SK-N-SH (cell line): ENCODE measurements at regions not wholly inside any gene's neighbourhood (a gene's known extent, or its start where the extent isn't known, plus 50 kb on each side); places are given as distances from the start of the nearest gene placed in this dataset.

Experiments
- CTCF ChIP-seq: fragments of 200-600 bp; sonication (generic); IDR thresholded peaks from 2 replicates; pipeline ENCODE4 v1.6.1; 2017; ENCODE audit warnings: antibody characterized with exemption, mild to moderate bottlenecking, moderate library complexity
- EZH2phosphoT487 ChIP-seq: fragments of 200-600 bp; sonication (generic); IDR thresholded peaks from 2 replicates; pipeline ENCODE4 v1.6.1; 2017; ENCODE audit warnings: low read depth, mixed run types, mild to moderate bottlenecking, antibody characterized with exemption, moderate library complexity, borderline replicate concordance
- GATA2 ChIP-seq: sonication (generic); formaldehyde crosslinking; IDR thresholded peaks from 2 replicates; pipeline ENCODE4 v1.5.0; 2020; ENCODE audit warnings: mild to moderate bottlenecking, missing genetic modification reagents
- NFIC ChIP-seq: IDR thresholded peaks from 2 replicates; pipeline ENCODE4 v1.4.0; 2012; ENCODE audit warnings: borderline replicate concordance
- POLR2AphosphoS5 ChIP-seq: IDR thresholded peaks from 2 replicates; pipeline ENCODE4 v1.6.1; 2012; ENCODE audit warnings: low read depth, low read length
- TF ChIP-seq, protein P1 (sequence below): IDR thresholded peaks from 2 replicates; pipeline ENCODE4 v1.6.1; 2012; ENCODE audit warnings: mild to moderate bottlenecking, low read depth, low read length, moderate library complexity

GRCh38 chr6:2563635-2564034 is 187.1 kb downstream of the MYLK4 start:
- TF ChIP-seq, protein P1, sequence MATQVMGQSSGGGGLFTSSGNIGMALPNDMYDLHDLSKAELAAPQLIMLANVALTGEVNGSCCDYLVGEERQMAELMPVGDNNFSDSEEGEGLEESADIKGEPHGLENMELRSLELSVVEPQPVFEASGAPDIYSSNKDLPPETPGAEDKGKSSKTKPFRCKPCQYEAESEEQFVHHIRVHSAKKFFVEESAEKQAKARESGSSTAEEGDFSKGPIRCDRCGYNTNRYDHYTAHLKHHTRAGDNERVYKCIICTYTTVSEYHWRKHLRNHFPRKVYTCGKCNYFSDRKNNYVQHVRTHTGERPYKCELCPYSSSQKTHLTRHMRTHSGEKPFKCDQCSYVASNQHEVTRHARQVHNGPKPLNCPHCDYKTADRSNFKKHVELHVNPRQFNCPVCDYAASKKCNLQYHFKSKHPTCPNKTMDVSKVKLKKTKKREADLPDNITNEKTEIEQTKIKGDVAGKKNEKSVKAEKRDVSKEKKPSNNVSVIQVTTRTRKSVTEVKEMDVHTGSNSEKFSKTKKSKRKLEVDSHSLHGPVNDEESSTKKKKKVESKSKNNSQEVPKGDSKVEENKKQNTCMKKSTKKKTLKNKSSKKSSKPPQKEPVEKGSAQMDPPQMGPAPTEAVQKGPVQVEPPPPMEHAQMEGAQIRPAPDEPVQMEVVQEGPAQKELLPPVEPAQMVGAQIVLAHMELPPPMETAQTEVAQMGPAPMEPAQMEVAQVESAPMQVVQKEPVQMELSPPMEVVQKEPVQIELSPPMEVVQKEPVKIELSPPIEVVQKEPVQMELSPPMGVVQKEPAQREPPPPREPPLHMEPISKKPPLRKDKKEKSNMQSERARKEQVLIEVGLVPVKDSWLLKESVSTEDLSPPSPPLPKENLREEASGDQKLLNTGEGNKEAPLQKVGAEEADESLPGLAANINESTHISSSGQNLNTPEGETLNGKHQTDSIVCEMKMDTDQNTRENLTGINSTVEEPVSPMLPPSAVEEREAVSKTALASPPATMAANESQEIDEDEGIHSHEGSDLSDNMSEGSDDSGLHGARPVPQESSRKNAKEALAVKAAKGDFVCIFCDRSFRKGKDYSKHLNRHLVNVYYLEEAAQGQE: no peak
- TF ChIP-seq CTCF (no peak), NFIC (no peak), POLR2AphosphoS5 (no peak), GATA2 (CRISPR knock-in tag) (no peak), EZH2phosphoT487 (no peak)
